H1 (cell line): ENCODE measurements at regions not wholly inside any gene's neighbourhood (a gene's known extent, or its start where the extent isn't known, plus 50 kb on each side); places are given as distances from the start of the nearest gene placed in this dataset.

Source experiments
- CTCF ChIA-PET: fragments of 300-600 bp; sonication (Branson Sonifier 250); formaldehyde crosslinking; loops from one replicate; lab custom pipeline; 2021; ENCODE audit not compliant: partially characterized antibody; lab: Charles Lee
- POLR2A ChIA-PET: fragments of 300-600 bp; sonication (Branson Sonifier 250); formaldehyde crosslinking; loops from one replicate; lab custom pipeline; 2021; ENCODE audit warnings: inconsistent platforms; ENCODE audit not compliant: partially characterized antibody; lab: Charles Lee
- DNase-seq, 2 experiments: peaks; one replicate each; pipeline versions ENCODE4 v3.0.0 to v3.0.0-alpha.2; 2010 to 2022; ENCODE audit warnings: low spot score in 2 of 2, low read depth in 1 of 2, mixed read lengths in 1 of 2
- FAIRE-seq: peaks from 2 replicates; lab custom pipeline; 2011; peaks lifted over from hg19 to GRCh38; lab: Jason Lieb, UNC
- H2AFZ ChIP-seq: 2 replicates; pipeline ENCODE4 v1.8.1; 2012; ENCODE audit warnings: low read length, inconsistent platforms
- H2AK5ac ChIP-seq: 2 replicates; pipeline ENCODE4 v1.6.1; 2013; ENCODE audit warnings: low read depth, low read length
- H2BK120ac ChIP-seq: replicated peaks from 2 replicates; pipeline ENCODE3; 2013; ENCODE audit warnings: low read depth, low read length, inconsistent platforms
- H2BK12ac ChIP-seq: 2 replicates; pipeline ENCODE4 v1.6.1; 2013; ENCODE audit warnings: low read depth, low read length
- H2BK15ac ChIP-seq: 2 replicates; pipeline ENCODE4 v1.6.1; 2013; ENCODE audit warnings: low read length
- H2BK20ac ChIP-seq: 2 replicates; pipeline ENCODE4 v1.6.1; 2013; ENCODE audit warnings: low read length
- H2BK5ac ChIP-seq: 2 replicates; pipeline ENCODE4 v1.6.1; 2013; ENCODE audit warnings: low read depth, low read length
- H3K14ac ChIP-seq: 2 replicates; pipeline ENCODE4 v1.6.1; 2013; ENCODE audit warnings: inconsistent platforms; ENCODE audit not compliant: insufficient read length
- H3K18ac ChIP-seq: 2 replicates; pipeline ENCODE4 v1.6.1; 2013; ENCODE audit warnings: low read length; ENCODE audit errors: extremely low read depth
- H3K23ac ChIP-seq: 2 replicates; pipeline ENCODE4 v1.6.1; 2013; ENCODE audit warnings: inconsistent platforms; ENCODE audit not compliant: insufficient read length
- H3K23me2 ChIP-seq: 2 replicates; pipeline ENCODE4 v1.6.1; 2013; ENCODE audit warnings: low read depth, low read length
- H3K27ac ChIP-seq: 2 replicates; pipeline ENCODE4 v1.6.1; 2011; ENCODE audit warnings: low read depth, low read length, inconsistent platforms
- H3K27me3 ChIP-seq, 4 experiments: replicated peaks in 1 of 4; 1 replicate in 1 of 4; 2 replicates in 3 of 4; pipeline versions ENCODE4 v1.6.1 to v1.8.1; 2011 to 2013; ENCODE audit warnings: low read length in 3 of 4, mild to moderate bottlenecking in 3 of 4, inconsistent platforms in 2 of 4, mixed read lengths in 2 of 4, moderate library complexity in 1 of 4; ENCODE audit not compliant: control insufficient read depth in 3 of 4, insufficient read depth in 3 of 4; ENCODE audit errors: extremely low read depth in 1 of 4
- H3K36me3 ChIP-seq, 4 experiments: 2 replicates each; pipeline versions ENCODE4 v1.6.1 to v1.8.1; 2011 to 2013; ENCODE audit warnings: mild to moderate bottlenecking in 4 of 4, low read length in 3 of 4, moderate library complexity in 2 of 4, control low read depth in 1 of 4, inconsistent platforms in 1 of 4; ENCODE audit not compliant: insufficient read depth in 4 of 4, control insufficient read depth in 2 of 4
- H3K4ac ChIP-seq: replicated peaks from 2 replicates; pipeline ENCODE3; 2013; ENCODE audit warnings: low read length, low read depth, mixed read lengths, inconsistent platforms; ENCODE audit not compliant: insufficient read length
- H3K4me1 ChIP-seq, 4 experiments: replicated peaks in 1 of 4; 1 replicate in 1 of 4; 2 replicates in 3 of 4; pipeline versions ENCODE4 v1.6.1 to v1.8.1; 2011 to 2013; ENCODE audit warnings: low read length in 3 of 4, inconsistent platforms in 2 of 4, mixed read lengths in 1 of 4; ENCODE audit not compliant: insufficient read depth in 4 of 4, control insufficient read depth in 3 of 4
- H3K4me2 ChIP-seq, 2 experiments: 2 replicates each; pipeline versions ENCODE4 v1.6.1 to v1.8.1; 2011 to 2013; ENCODE audit warnings: low read depth in 2 of 2, low read length in 2 of 2, control low read depth in 1 of 2, inconsistent platforms in 1 of 2, mild to moderate bottlenecking in 1 of 2; ENCODE audit not compliant: insufficient read depth in 1 of 2
- H3K4me3 ChIP-seq, 4 experiments: fragments of 200-600, 300-600 bp in 1 of 4; sonication (generic), shearing (Covaris generic), sonication (Bioruptor Twin) in 1 of 4; 2 replicates each; pipeline versions ENCODE4 v1.5.1 to v1.8.1; 2011 to 2016; ENCODE audit warnings: low read length in 4 of 4, low read depth in 3 of 4, control low read depth in 2 of 4, inconsistent platforms in 2 of 4, mild to moderate bottlenecking in 2 of 4, mixed read lengths in 1 of 4, moderate library complexity in 1 of 4; ENCODE audit not compliant: insufficient read depth in 2 of 4; ENCODE audit errors: extremely low read depth in 1 of 4
- H3K56ac ChIP-seq: replicated peaks from 2 replicates; pipeline ENCODE3; 2013; ENCODE audit warnings: low read depth, mild to moderate bottlenecking, mixed read lengths, low read length, inconsistent platforms; ENCODE audit not compliant: insufficient read length
- H3K79me1 ChIP-seq: 2 replicates; pipeline ENCODE4 v1.6.1; 2013; ENCODE audit warnings: low read depth, low read length, control low read depth
- H3K79me2 ChIP-seq, 2 experiments: 2 replicates each; pipeline versions ENCODE4 v1.6.1 to v1.8.1; 2012 to 2013; ENCODE audit warnings: low read length in 2 of 2, mild to moderate bottlenecking in 2 of 2, inconsistent platforms in 1 of 2; ENCODE audit not compliant: insufficient read depth in 2 of 2, control insufficient read depth in 1 of 2
- H3K9ac ChIP-seq, 4 experiments: replicated peaks in 1 of 4; 1 replicate in 1 of 4; 2 replicates in 3 of 4; pipeline versions ENCODE4 v1.6.1 to v1.8.1; 2011 to 2013; ENCODE audit warnings: low read depth in 3 of 4, low read length in 3 of 4, control low read depth in 2 of 4, mild to moderate bottlenecking in 2 of 4, moderate library complexity in 2 of 4, inconsistent platforms in 1 of 4; ENCODE audit errors: extremely low read depth in 1 of 4
- H3K9me3 ChIP-seq, 2 experiments: 2 replicates each; pipeline versions ENCODE4 v1.6.1 to v1.8.1; 2012 to 2013; ENCODE audit warnings: mild to moderate bottlenecking in 2 of 2, moderate library complexity in 2 of 2, control low read depth in 1 of 2, inconsistent platforms in 1 of 2, low read depth in 1 of 2, low read length in 1 of 2, mixed read lengths in 1 of 2; ENCODE audit not compliant: insufficient read depth in 2 of 2
- H4K20me1 ChIP-seq, 2 experiments: replicated peaks in 1 of 2; 2 replicates each; pipeline versions ENCODE3 to v1.8.1; 2011 to 2013; ENCODE audit warnings: inconsistent platforms in 2 of 2, low read length in 2 of 2, mild to moderate bottlenecking in 1 of 2; ENCODE audit not compliant: insufficient read depth in 2 of 2, control insufficient read depth in 1 of 2
- H4K5ac ChIP-seq: 2 replicates; pipeline ENCODE4 v1.6.1; 2013; ENCODE audit warnings: low read length, low read depth, mixed read lengths, inconsistent platforms; ENCODE audit not compliant: insufficient read length
- H4K8ac ChIP-seq: 2 replicates; pipeline ENCODE4 v1.8.0; 2013; ENCODE audit warnings: mild to moderate bottlenecking, moderate library complexity, low read length, inconsistent platforms; ENCODE audit not compliant: insufficient read depth; ENCODE audit errors: extremely low read depth
- H4K91ac ChIP-seq: replicated peaks from 2 replicates; pipeline ENCODE3; 2013; ENCODE audit warnings: low read length, mixed read lengths, inconsistent platforms; ENCODE audit not compliant: insufficient read length
- BCL11A ChIP-seq, 2 experiments: IDR thresholded peaks; one replicate each; pipeline ENCODE4 v1.6.1; 2011; ENCODE audit warnings: low read depth in 2 of 2, low read length in 2 of 2, mild to moderate bottlenecking in 2 of 2
- CBX5 ChIP-seq: fragments of 300-800, 300-1000 bp; sonication (generic); IDR thresholded peaks from 2 replicates; pipeline ENCODE4 v1.7.1; 2016; ENCODE audit warnings: antibody characterized with exemption, low read length, low read depth
- JUND ChIP-seq: IDR thresholded peaks from 2 replicates; pipeline ENCODE4 v1.6.1; 2011; ENCODE audit warnings: mild to moderate bottlenecking, improper control_type of control experiment, low read length
- MAX ChIP-seq: IDR thresholded peaks from 2 replicates; pipeline ENCODE4 v1.6.1; 2012; ENCODE audit warnings: inconsistent platforms
- RAD21 ChIP-seq, 2 experiments: IDR thresholded peaks in 1 of 2; conservative IDR thresholded peaks in 1 of 2; 2 replicates each; pipeline ENCODE4 v1.6.1; 2011; ENCODE audit warnings: low read depth in 2 of 2, low read length in 2 of 2, improper control_type of control experiment in 1 of 2, inconsistent platforms in 1 of 2, mild to moderate bottlenecking in 1 of 2, moderate library complexity in 1 of 2
- TAF7 ChIP-seq: optimal IDR thresholded peaks from 2 replicates; pipeline ENCODE3; 2011; ENCODE audit warnings: low read depth, mild to moderate bottlenecking, inconsistent platforms, low read length, moderate library complexity, borderline replicate concordance
- WGBS, 2 experiments: shearing (Covaris generic) in 1 of 2; methylation state at CpG; one replicate each; pipeline versions ENCODE4 v1.1.6 to v1.1.7; 2013 to 2015; ENCODE audit warnings: low lambda C conversion rate in 2 of 2, mixed read lengths in 2 of 2, inconsistent platforms in 1 of 2, low coverage in 1 of 2, missing lambda C conversion rate in 1 of 2; ENCODE audit not compliant: insufficient replicate concordance in 2 of 2, insufficient coverage in 1 of 2, insufficient read length in 1 of 2; ENCODE audit errors: extremely low coverage in 1 of 2, missing lambda C conversion rate in 1 of 2; 5-methylcytosine and 5-hydroxymethylcytosine counted together

GRCh38 chr11:70487160-70487559 is 88.8 kb downstream of the CTTN start:
- ChIA-PET POLR2A (no interaction called here), CTCF (interaction anchor here (3.1 kb wide), 1 partner anchor 10 kb away, joined by 8 read pairs; no protein-coding TSS in a partner anchor)
- Histone ChIP-seq H3K9me3 (peaks cover 16 to 19% of the 10 kb centered on the region in 2 experiments; a peak in 3 of 4 replicates), H4K91ac (no peak overlapping the region), H3K4ac (no peak overlapping the region), H4K20me1 (no peaks in the 10 kb centered on the region), H3K18ac (no peak overlapping the region), H3K27me3 (no peaks in the 10 kb centered on the region; a peak in 1 of 7 replicates), H2BK5ac (no peak overlapping the region; the same call in 1 of the 2 replicates), H3K4me3 (no peak overlapping the region), H3K79me2 (no peaks in the 10 kb centered on the region), H3K23me2 (no peaks in the 10 kb centered on the region), H2BK20ac (no peak overlapping the region), H2BK15ac (no peak overlapping the region), H3K23ac (no peak overlapping the region), H3K4me1 (no peaks in the 10 kb centered on the region), H4K5ac (no peak overlapping the region), H3K79me1 (no peaks in the 10 kb centered on the region), H2BK120ac (no peak overlapping the region), H2AK5ac (no peak overlapping the region), H3K36me3 (peaks cover 0 to 28% (median 6%) of the 10 kb centered on the region in 4 experiments; a peak in 6 of 8 replicates), H3K4me2 (no peak overlapping the region), H4K8ac (no peak overlapping the region), H3K14ac (no peak overlapping the region), H3K27ac (no peak overlapping the region), H2BK12ac (no peak overlapping the region), H2AFZ (no peak overlapping the region), H3K56ac (no peak overlapping the region), H3K9ac (no peak overlapping the region)
- FAIRE-seq (no peak), DNase-seq (no peak)
- WGBS, 2 experiments, result 95% methylated on average over 25 of the region's 25 CpGs; no CpG with 5 or more reads in 1 of the 2 experiments
- TF ChIP-seq JUND, result no peak
- TF ChIP-seq MAX, result no peak
- no peak for TF ChIP-seq BCL11A (IDR thresholded peaks at IDR 0.05; ENCODE audit: low read depth in 2 of 2, low read length in 2 of 2)
- TF ChIP-seq TAF7, result no peak
- TF ChIP-seq RAD21 (IDR thresholded peaks at IDR 0.05 in 1 of 2, conservative IDR thresholded peaks at IDR 0.05 in 1 of 2; ENCODE audit: low read depth in 2 of 2, low read length in 2 of 2), result no peak
- TF ChIP-seq CBX5, result no peak
